ENCODE measurements at regions not wholly inside any gene's neighbourhood (a gene's known extent, or its start where the extent isn't known, plus 50 kb on each side); places are given as distances from the start of the nearest gene placed in this dataset.

DNA sequence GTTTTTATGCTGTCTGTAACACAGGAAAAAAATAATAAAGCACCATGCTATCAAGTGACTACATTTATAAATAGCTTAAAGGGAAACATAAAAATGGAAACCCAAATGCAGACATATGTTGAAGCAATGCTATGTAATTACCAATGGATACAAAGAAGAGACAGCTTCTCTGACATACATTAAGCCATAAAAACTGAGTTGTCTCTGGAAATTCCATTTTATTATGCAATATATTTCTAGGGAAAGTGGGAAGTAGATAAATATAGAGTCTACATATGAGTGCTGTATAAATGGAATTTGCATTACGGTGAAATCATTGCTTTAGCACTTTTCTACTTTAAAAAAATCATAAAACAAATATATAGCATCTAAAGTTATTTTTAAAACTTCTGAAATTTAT is 135.2 kb upstream of the COL11A1 start:
- Histone ChIP-seq H3K4me1 (no peaks in the 10 kb centered on the region), H3K9me3 (no peaks in the 10 kb centered on the region), H3K36me3 (no peaks in the 10 kb centered on the region), H3K27ac (no peak overlapping the region), H3K27me3 (no peaks in the 10 kb centered on the region), H3K4me3 (no peak overlapping the region)
- no peak for TF ChIP-seq POLR2A (IDR thresholded peaks at IDR 0.05)
- TF ChIP-seq, protein P1, sequence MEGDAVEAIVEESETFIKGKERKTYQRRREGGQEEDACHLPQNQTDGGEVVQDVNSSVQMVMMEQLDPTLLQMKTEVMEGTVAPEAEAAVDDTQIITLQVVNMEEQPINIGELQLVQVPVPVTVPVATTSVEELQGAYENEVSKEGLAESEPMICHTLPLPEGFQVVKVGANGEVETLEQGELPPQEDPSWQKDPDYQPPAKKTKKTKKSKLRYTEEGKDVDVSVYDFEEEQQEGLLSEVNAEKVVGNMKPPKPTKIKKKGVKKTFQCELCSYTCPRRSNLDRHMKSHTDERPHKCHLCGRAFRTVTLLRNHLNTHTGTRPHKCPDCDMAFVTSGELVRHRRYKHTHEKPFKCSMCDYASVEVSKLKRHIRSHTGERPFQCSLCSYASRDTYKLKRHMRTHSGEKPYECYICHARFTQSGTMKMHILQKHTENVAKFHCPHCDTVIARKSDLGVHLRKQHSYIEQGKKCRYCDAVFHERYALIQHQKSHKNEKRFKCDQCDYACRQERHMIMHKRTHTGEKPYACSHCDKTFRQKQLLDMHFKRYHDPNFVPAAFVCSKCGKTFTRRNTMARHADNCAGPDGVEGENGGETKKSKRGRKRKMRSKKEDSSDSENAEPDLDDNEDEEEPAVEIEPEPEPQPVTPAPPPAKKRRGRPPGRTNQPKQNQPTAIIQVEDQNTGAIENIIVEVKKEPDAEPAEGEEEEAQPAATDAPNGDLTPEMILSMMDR (IDR thresholded peaks at IDR 0.05): no peak
- DNase-seq: no peak
- intact Hi-C loops (cut with DNase I; ENCODE audit: low total_unique reads): no loop called here

DNA sequence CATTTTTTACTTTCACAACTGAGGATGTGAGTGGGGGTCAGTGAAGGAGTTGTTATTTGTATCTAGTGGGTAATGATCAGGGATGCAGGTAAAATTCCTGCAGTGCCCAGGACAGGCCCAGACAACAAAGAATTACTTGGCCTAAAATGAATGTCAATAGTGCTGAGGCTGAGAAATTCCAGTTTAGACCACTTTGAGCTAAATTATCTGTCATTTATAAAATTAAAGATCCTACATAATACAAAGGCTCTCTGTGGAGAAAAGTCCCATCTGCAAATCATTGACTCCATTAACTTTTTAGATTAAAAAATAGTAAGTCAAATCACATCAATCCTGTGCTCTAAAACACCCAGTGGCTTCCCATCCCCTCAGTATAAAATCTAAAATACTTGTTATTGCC is 130.7 kb upstream of the COL11A1 start:
- H3K4me1 ChIP-seq: no peaks in the 10 kb centered on the region
- DNase-seq: no peak
- H3K9me3 ChIP-seq: no peaks in the 10 kb centered on the region
- no peak overlapping the region for H3K4me3 ChIP-seq
- intact Hi-C loops (cut with DNase I; ENCODE audit: low total_unique reads): no loop called here
- no peak overlapping the region for H3K27ac ChIP-seq
- H3K27me3 ChIP-seq: no peaks in the 10 kb centered on the region
- TF ChIP-seq, protein P1 (IDR thresholded peaks at IDR 0.05): no peak
- TF ChIP-seq POLR2A (IDR thresholded peaks at IDR 0.05): no peak
- no peaks in the 10 kb centered on the region for H3K36me3 ChIP-seq

DNA sequence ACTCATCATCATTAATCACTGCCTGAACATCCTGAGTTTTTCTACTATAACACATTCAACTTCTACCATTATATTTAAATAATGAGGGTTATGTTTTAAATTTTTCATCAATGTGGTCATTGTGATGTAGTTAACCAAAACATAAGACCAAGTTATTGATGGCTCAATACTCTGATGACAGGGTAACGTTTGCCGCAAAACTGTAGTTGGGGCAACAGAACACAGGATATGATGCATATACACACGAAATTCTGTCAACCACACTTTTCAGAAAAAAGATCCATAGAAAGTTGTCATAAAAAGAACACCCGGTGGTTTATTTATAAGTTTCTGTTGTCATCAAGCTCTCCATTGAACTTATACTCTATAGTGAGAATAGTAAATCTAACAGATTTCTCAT is 121.7 kb upstream of the COL11A1 start:
- H3K36me3 ChIP-seq: no peaks in the 10 kb centered on the region
- H3K4me1 ChIP-seq: no peaks in the 10 kb centered on the region
- no peak for TF ChIP-seq POLR2A (IDR thresholded peaks at IDR 0.05)
- TF ChIP-seq, protein P1 (IDR thresholded peaks at IDR 0.05): no peak
- no peaks in the 10 kb centered on the region for H3K27me3 ChIP-seq
- no peaks in the 10 kb centered on the region for H3K9me3 ChIP-seq
- intact Hi-C loops (cut with DNase I; ENCODE audit: low total_unique reads): no loop called here
- H3K4me3 ChIP-seq: no peak overlapping the region
- no peak for DNase-seq
- H3K27ac ChIP-seq: no peak overlapping the region

DNA sequence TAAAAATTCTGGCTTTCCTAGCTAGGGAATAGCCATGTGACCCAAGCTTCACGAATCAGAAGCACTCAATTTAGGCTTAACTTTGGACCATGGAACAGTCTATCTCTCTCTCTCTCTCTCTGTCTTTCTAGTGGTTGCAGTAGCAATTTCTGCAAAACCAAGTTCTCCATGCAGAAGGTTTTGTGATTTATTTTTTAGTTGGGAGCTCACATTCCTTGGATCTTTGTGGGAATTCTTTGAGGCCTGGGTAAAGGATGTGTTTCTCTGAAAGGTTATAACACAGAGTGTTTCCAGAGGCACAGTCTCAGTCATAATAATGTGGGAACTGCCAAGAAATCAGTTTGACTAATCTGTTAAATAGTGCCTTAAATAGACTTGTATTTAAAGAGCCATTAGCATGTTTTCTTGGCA is 112.3 kb upstream of the COL11A1 start:
- Histone ChIP-seq H3K9me3 (no peaks in the 10 kb centered on the region), H3K36me3 (no peaks in the 10 kb centered on the region), H3K4me1 (no peaks in the 10 kb centered on the region), H3K27ac (no peak overlapping the region), H3K27me3 (no peaks in the 10 kb centered on the region), H3K4me3 (no peak overlapping the region)
- intact Hi-C loops (cut with DNase I; ENCODE audit: low total_unique reads): no loop called here
- DNase-seq: no peak
- TF ChIP-seq POLR2A (IDR thresholded peaks at IDR 0.05): no peak
- TF ChIP-seq, protein P1 (IDR thresholded peaks at IDR 0.05): no peak

DNA sequence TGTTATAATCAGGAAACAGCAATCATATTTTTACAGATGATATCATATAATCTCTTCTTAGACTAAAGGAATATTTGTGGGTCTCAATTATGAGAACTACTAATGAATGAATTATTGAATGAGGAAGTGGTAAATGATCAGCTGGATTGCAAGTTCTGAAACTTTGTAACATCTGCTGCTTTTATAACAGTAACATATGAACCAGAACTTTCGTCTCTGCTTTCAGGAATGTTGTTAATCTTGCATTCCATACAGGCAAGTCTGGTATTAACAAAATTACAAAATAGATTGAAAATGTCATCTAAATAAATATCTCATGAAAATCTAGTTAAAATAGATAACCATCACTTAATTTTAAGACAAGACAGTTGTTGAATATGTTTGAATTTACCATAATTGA is 110.5 kb upstream of the COL11A1 start:
- Histone ChIP-seq H3K9me3 (no peaks in the 10 kb centered on the region), H3K4me1 (no peaks in the 10 kb centered on the region), H3K4me3 (no peak overlapping the region), H3K27ac (no peak overlapping the region), H3K36me3 (no peaks in the 10 kb centered on the region), H3K27me3 (no peaks in the 10 kb centered on the region)
- DNase-seq: no peak
- intact Hi-C loops (cut with DNase I; ENCODE audit: low total_unique reads): no loop called here
- TF ChIP-seq, protein P1 (IDR thresholded peaks at IDR 0.05): no peak
- no peak for TF ChIP-seq POLR2A (IDR thresholded peaks at IDR 0.05)

Measured in uterus (tissue), 3 donors.